ENCODE measurements at regions not wholly inside any gene's neighbourhood (a gene's known extent, or its start where the extent isn't known, plus 50 kb on each side); places are given as distances from the start of the nearest gene placed in this dataset.

DNA sequence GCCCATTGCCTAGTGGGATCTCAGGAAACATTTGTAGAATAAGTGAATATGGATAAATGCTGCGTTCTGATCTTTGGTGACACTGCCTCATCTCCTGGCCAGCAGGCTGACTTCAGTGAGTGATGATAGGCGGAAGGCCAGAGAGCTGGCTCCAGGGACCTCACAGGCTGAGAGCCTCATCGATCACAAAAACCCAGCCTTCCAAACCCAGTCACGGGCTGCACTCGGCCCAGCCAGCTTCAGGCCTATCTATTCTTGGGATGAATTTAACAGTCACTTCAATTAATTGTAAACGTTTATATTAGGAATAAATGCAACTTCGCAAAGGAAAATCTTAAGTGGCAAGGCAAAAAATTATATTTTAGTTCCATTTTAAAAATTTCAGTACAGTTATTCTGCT is 201.6 kb downstream of the IRX2 start:
- H3K27me3 ChIP-seq (ENCODE audit: low read depth, low read length): no peaks in the 10 kb centered on the region
- TF ChIP-seq, protein P1, sequence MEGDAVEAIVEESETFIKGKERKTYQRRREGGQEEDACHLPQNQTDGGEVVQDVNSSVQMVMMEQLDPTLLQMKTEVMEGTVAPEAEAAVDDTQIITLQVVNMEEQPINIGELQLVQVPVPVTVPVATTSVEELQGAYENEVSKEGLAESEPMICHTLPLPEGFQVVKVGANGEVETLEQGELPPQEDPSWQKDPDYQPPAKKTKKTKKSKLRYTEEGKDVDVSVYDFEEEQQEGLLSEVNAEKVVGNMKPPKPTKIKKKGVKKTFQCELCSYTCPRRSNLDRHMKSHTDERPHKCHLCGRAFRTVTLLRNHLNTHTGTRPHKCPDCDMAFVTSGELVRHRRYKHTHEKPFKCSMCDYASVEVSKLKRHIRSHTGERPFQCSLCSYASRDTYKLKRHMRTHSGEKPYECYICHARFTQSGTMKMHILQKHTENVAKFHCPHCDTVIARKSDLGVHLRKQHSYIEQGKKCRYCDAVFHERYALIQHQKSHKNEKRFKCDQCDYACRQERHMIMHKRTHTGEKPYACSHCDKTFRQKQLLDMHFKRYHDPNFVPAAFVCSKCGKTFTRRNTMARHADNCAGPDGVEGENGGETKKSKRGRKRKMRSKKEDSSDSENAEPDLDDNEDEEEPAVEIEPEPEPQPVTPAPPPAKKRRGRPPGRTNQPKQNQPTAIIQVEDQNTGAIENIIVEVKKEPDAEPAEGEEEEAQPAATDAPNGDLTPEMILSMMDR (IDR thresholded peaks at IDR 0.05; ENCODE audit: low read depth, low read length): no peak
- no peaks in the 10 kb centered on the region for H3K79me2 ChIP-seq (ENCODE audit: low read length)
- H3K4me1 ChIP-seq (ENCODE audit: low read length): no peaks in the 10 kb centered on the region
- no peaks in the 10 kb centered on the region for H4K20me1 ChIP-seq (ENCODE audit: insufficient read depth, low read length)
- H2AFZ ChIP-seq (ENCODE audit: low read depth, low read length): no peak overlapping the region
- no peak overlapping the region for H3K9ac ChIP-seq (ENCODE audit: low read length)
- no peak overlapping the region for H3K4me2 ChIP-seq (ENCODE audit: low read length)
- H3K27ac ChIP-seq (ENCODE audit: low read length): no peak overlapping the region
- no peak overlapping the region for H3K4me3 ChIP-seq (ENCODE audit: low read length)
- no peaks in the 10 kb centered on the region for H3K9me3 ChIP-seq (ENCODE audit: insufficient read depth, low read length)
- no peaks in the 10 kb centered on the region for H3K36me3 ChIP-seq (replicated peaks; ENCODE audit: low read depth, low read length)

DNA sequence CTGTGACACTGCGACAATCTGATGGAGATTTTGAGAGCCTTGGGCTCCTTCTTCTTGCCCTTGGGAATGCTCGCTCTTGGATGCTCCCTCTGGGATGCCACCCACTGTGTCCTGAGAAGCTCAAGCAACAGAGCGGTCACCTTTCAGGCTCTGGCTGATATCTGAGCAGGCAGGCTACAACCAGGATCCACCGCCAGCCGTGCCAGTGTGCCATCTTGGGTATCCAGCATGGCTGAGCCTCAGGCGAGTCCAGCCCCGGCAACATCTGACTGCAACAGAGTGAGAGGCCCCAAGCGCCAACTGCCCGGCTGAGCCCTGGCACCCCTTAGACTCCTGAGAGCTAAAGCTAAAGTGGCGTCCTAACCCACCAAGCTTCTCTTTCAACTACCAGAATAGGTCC is 202.1 kb downstream of the IRX2 start:
- TF ChIP-seq, protein P1 (IDR thresholded peaks at IDR 0.05; ENCODE audit: low read depth, low read length): no peak
- no peak for TF ChIP-seq EZH2phosphoT487 (IDR thresholded peaks at IDR 0.05; ENCODE audit: low read depth)
- Histone ChIP-seq H3K36me3 (replicated peaks; ENCODE audit: low read depth, low read length) (no peaks in the 10 kb centered on the region), H3K79me2 (ENCODE audit: low read length) (no peaks in the 10 kb centered on the region), H3K27ac (ENCODE audit: low read length) (no peak overlapping the region), H3K9ac (ENCODE audit: low read length) (no peak overlapping the region), H3K4me3 (ENCODE audit: low read length) (no peak overlapping the region), H3K27me3 (ENCODE audit: low read depth, low read length) (no peaks in the 10 kb centered on the region), H3K4me2 (ENCODE audit: low read length) (no peak overlapping the region), H4K20me1 (ENCODE audit: insufficient read depth, low read length) (no peaks in the 10 kb centered on the region), H3K9me3 (ENCODE audit: insufficient read depth, low read length) (no peaks in the 10 kb centered on the region), H3K4me1 (ENCODE audit: low read length) (no peaks in the 10 kb centered on the region), H2AFZ (ENCODE audit: low read depth, low read length) (no peak overlapping the region)

DNA sequence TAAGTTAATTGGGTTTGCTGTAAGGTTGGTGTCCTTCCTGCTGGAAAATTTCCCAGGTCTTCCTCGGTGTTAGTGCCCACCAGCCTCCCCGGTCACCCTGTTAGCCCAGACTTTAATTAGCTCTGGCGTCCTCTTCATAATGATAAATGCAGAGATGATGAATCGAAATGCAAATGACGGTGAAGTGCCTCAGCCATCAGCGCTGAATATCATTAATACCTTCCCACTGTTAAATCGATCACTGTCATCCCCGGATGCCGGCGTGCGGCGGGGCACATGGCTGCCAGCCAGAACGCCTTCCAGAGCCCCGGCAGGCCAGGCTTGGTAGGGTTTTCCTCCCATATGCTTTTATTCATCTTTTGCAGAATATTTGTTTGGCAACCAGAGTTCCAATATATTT is 204.5 kb downstream of the IRX2 start:
- TF ChIP-seq EZH2phosphoT487 (IDR thresholded peaks at IDR 0.05; ENCODE audit: low read depth): no peak
- TF ChIP-seq, protein P1 (IDR thresholded peaks at IDR 0.05; ENCODE audit: low read depth, low read length): no peak

DNA sequence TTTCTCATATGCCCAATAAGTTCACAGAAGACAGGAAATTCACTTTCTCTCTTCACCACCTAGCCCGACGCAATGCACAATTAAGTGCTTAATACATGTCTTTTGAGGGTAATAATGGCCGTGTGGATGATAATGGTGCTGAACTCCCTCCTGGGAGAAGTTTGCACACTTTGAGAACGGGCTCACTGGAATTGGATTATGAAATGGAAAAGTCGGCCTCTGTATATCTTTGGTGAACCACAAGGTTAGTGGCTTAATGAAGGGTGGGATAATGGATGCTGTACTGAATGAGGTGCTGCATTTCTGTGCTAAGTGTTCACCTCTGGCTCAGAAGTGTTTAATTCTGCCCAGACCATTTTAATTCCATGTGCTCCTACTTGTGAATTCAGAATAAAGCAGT is 207.5 kb downstream of the IRX2 start:
- H3K9me3 ChIP-seq (ENCODE audit: insufficient read depth, low read length): no peaks in the 10 kb centered on the region
- no peaks in the 10 kb centered on the region for H3K4me1 ChIP-seq (ENCODE audit: low read length)
- no peak overlapping the region for H3K4me2 ChIP-seq (ENCODE audit: low read length)
- H2AFZ ChIP-seq (ENCODE audit: low read depth, low read length): no peak overlapping the region
- H3K9ac ChIP-seq (ENCODE audit: low read length): no peak overlapping the region
- no peaks in the 10 kb centered on the region for H3K27me3 ChIP-seq (ENCODE audit: low read depth, low read length)
- no peaks in the 10 kb centered on the region for H4K20me1 ChIP-seq (ENCODE audit: insufficient read depth, low read length)
- no peak overlapping the region for H3K4me3 ChIP-seq (ENCODE audit: low read length)
- H3K36me3 ChIP-seq (replicated peaks; ENCODE audit: low read depth, low read length): no peaks in the 10 kb centered on the region
- TF ChIP-seq, protein P1 (IDR thresholded peaks at IDR 0.05; ENCODE audit: low read depth, low read length): no peak
- no peak for TF ChIP-seq EZH2phosphoT487 (IDR thresholded peaks at IDR 0.05; ENCODE audit: low read depth)
- H3K79me2 ChIP-seq (ENCODE audit: low read length): no peaks in the 10 kb centered on the region
- H3K27ac ChIP-seq (ENCODE audit: low read length): no peak overlapping the region

More for the DNA sequence above, 204.5 kb downstream of the IRX2 start:
- Histone ChIP-seq H2AFZ (ENCODE audit: low read depth, low read length) (no peak overlapping the region), H3K9ac (ENCODE audit: low read length) (no peak overlapping the region), H3K36me3 (replicated peaks; ENCODE audit: low read depth, low read length) (no peaks in the 10 kb centered on the region), H4K20me1 (ENCODE audit: insufficient read depth, low read length) (no peaks in the 10 kb centered on the region), H3K79me2 (ENCODE audit: low read length) (no peaks in the 10 kb centered on the region), H3K27me3 (ENCODE audit: low read depth, low read length) (no peaks in the 10 kb centered on the region), H3K9me3 (ENCODE audit: insufficient read depth, low read length) (no peaks in the 10 kb centered on the region), H3K27ac (ENCODE audit: low read length) (no peak overlapping the region), H3K4me3 (ENCODE audit: low read length) (no peak overlapping the region), H3K4me2 (ENCODE audit: low read length) (no peak overlapping the region), H3K4me1 (ENCODE audit: low read length) (no peaks in the 10 kb centered on the region)

Data from OCI-LY3 (cell line).